Inferior parietal cortex (tissue), 1 donor: ENCODE measurements at regions not wholly inside any gene's neighbourhood (a gene's known extent, or its start where the extent isn't known, plus 50 kb on each side); places are given as distances from the start of the nearest gene placed in this dataset.
"Not testable (repeated sequence)": the region's sequence is repeated elsewhere in the genome, so short reads cannot be mapped to it uniquely, and the experiment has no call there.

Experiments
- DNase-seq: peaks from one replicate; pipeline ENCODE4 v3.0.0-alpha.2; 2016; ENCODE audit errors: extremely low spot score

GRCh38 chr6:119965008-119965407 lies 615.4 kb upstream of the MAN1A1 start:
- DNase-seq = no peak

- no peak for DNase-seq
Observed at GRCh38 chr6:119962505-119962904, 612.9 kb upstream of the MAN1A1 start.

- DNase-seq = no peak
Observed at GRCh38 chr6:119961450-119961849, 611.9 kb upstream of the MAN1A1 start.

GRCh38 chr6:119960456-119960855 lies 610.9 kb upstream of the MAN1A1 start:
- DNase-seq = no peak

GRCh38 chr6:119960036-119960435 lies 610.5 kb upstream of the MAN1A1 start:
- no peak for DNase-seq

GRCh38 chr6:119957195-119957594 lies 607.6 kb upstream of the MAN1A1 start:
- no peak for DNase-seq

- no peak for DNase-seq
Observed at GRCh38 chr6:119952696-119953095, 603.1 kb upstream of the MAN1A1 start.

- no peak for DNase-seq
Observed at GRCh38 chr6:119950681-119951080, 601.1 kb upstream of the MAN1A1 start.

GRCh38 chr6:119942078-119942752 lies 592.7 kb upstream of the MAN1A1 start:
- no peak for DNase-seq

- DNase-seq = no peak
Observed at GRCh38 chr6:119938752-119939151, 589.2 kb upstream of the MAN1A1 start.

GRCh38 chr6:119934816-119935215 lies 585.3 kb upstream of the MAN1A1 start:
- DNase-seq = no peak

GRCh38 chr6:119929121-119929520 lies 579.6 kb upstream of the MAN1A1 start:
- DNase-seq = no peak

GRCh38 chr6:119924888-119925287 lies 575.3 kb upstream of the MAN1A1 start:
- DNase-seq = not testable (repeated sequence)

GRCh38 chr6:119922814-119923213 lies 573.3 kb upstream of the MAN1A1 start:
- DNase-seq = no peak

- no peak for DNase-seq
Observed at GRCh38 chr6:119921491-119922010, 572.0 kb upstream of the MAN1A1 start.

- no peak for DNase-seq
Observed at GRCh38 chr6:119917186-119917585, 567.6 kb upstream of the MAN1A1 start.

- DNase-seq = no peak
Observed at GRCh38 chr6:119915971-119916370, 566.4 kb upstream of the MAN1A1 start.

GRCh38 chr6:119908157-119908556 lies 558.6 kb upstream of the MAN1A1 start:
- DNase-seq = no peak

- DNase-seq = no peak
Observed at GRCh38 chr6:119902681-119903080, 553.1 kb upstream of the MAN1A1 start.

GRCh38 chr6:119896806-119897205 lies 547.2 kb upstream of the MAN1A1 start:
- DNase-seq = no peak

GRCh38 chr6:119895626-119896025 lies 546.1 kb upstream of the MAN1A1 start:
- DNase-seq = no peak

GRCh38 chr6:119894811-119895210 lies 545.2 kb upstream of the MAN1A1 start:
- no peak for DNase-seq

- DNase-seq = no peak
Observed at GRCh38 chr6:119891644-119892043, 542.1 kb upstream of the MAN1A1 start.

GRCh38 chr6:119891206-119891605 lies 541.6 kb upstream of the MAN1A1 start:
- no peak for DNase-seq
